Muscle layer of colon (tissue), 2 donors: ENCODE measurements at regions not wholly inside any gene's neighbourhood (a gene's known extent, or its start where the extent isn't known, plus 50 kb on each side); places are given as distances from the start of the nearest gene placed in this dataset.

Experiments
- H3K27ac ChIP-seq: one replicate; pipeline ENCODE4 v1.7.0; 2013; ENCODE audit warnings: low read depth, mild to moderate bottlenecking, low read length, moderate library complexity
- H3K27me3 ChIP-seq, 2 donors: one replicate each; pipeline ENCODE4 v1.7.0; 2013; ENCODE audit warnings: low read length in 2 of 2, mild to moderate bottlenecking in 2 of 2; ENCODE audit not compliant: insufficient read depth in 2 of 2, control insufficient read depth in 1 of 2
- H3K36me3 ChIP-seq: one replicate; pipeline ENCODE4 v1.7.0; 2013; ENCODE audit warnings: mild to moderate bottlenecking, low read length; ENCODE audit not compliant: insufficient read depth
- H3K4me1 ChIP-seq: one replicate; pipeline ENCODE4 v1.7.0; 2013; ENCODE audit warnings: mild to moderate bottlenecking, low read length; ENCODE audit not compliant: insufficient read depth
- H3K4me3 ChIP-seq, 2 donors: one replicate each; pipeline ENCODE4 v1.7.0; 2013; ENCODE audit warnings: low read length in 2 of 2, low read depth in 1 of 2, mild to moderate bottlenecking in 1 of 2, moderate library complexity in 1 of 2
- H3K9ac ChIP-seq: one replicate; pipeline ENCODE4 v1.7.0; 2013; ENCODE audit warnings: low read length
- H3K9me3 ChIP-seq: one replicate; pipeline ENCODE4 v1.7.0; 2013; ENCODE audit warnings: mild to moderate bottlenecking, low read length
- donor health status: abdominal sarcoma.
- donor health status: Adenocarcinoma of cecum.

- Histone ChIP-seq H3K27ac (no peak overlapping the region), H3K36me3 (no peaks in the 10 kb centered on the region), H3K4me3 (no peak overlapping the region), H3K27me3 (no peaks in the 10 kb centered on the region), H3K9me3 (no peaks in the 10 kb centered on the region), H3K4me1 (peaks cover 15% of the 10 kb centered on the region), H3K9ac (no peak overlapping the region)
These were observed 53.7 kb upstream of the KITLG start for GRCh38 chr12:88634008-88634407.

- H3K36me3 ChIP-seq = no peaks in the 10 kb centered on the region
- H3K9ac ChIP-seq = no peak overlapping the region
- H3K9me3 ChIP-seq = no peaks in the 10 kb centered on the region
- H3K27me3 ChIP-seq = no peaks in the 10 kb centered on the region
- H3K27ac ChIP-seq = no peak overlapping the region
- H3K4me3 ChIP-seq = no peak overlapping the region
- peaks cover 14% of the 10 kb centered on the region for H3K4me1 ChIP-seq
These were observed 53.0 kb upstream of the KITLG start for GRCh38 chr12:88633312-88633711.

GRCh38 chr12:88630561-88630960 lies 50.3 kb upstream of the KITLG start:
- H3K9ac ChIP-seq = no peak overlapping the region
- H3K4me3 ChIP-seq = no peak overlapping the region
- no peak overlapping the region for H3K27ac ChIP-seq
- H3K36me3 ChIP-seq = no peaks in the 10 kb centered on the region
- H3K9me3 ChIP-seq = no peaks in the 10 kb centered on the region
- H3K27me3 ChIP-seq = no peaks in the 10 kb centered on the region
- H3K4me1 ChIP-seq = peaks cover 14% of the 10 kb centered on the region
